H1 (cell line): ENCODE measurements at regions not wholly inside any gene's neighbourhood (a gene's known extent, or its start where the extent isn't known, plus 50 kb on each side); places are given as distances from the start of the nearest gene placed in this dataset.

Experiments
- CBX8 ChIP-seq: fragments of 300-800, 300-1000 bp; sonication (generic); IDR thresholded peaks from 2 replicates; pipeline ENCODE4 v1.7.1; 2016; ENCODE audit warnings: low read depth, low read length, borderline replicate concordance
- CEBPB ChIP-seq: IDR thresholded peaks from 2 replicates; pipeline ENCODE4 v1.6.1; 2012; ENCODE audit warnings: low read depth, low read length
- EP300 ChIP-seq, 2 experiments: IDR thresholded peaks; 1 replicate in 1 of 2; 2 replicates in 1 of 2; pipeline ENCODE4 v1.6.1; 2011 to 2012; ENCODE audit warnings: low read depth in 2 of 2, low read length in 2 of 2, mild to moderate bottlenecking in 2 of 2, borderline replicate concordance in 1 of 2, inconsistent platforms in 1 of 2, moderate library complexity in 1 of 2
- RFX5 ChIP-seq: IDR thresholded peaks from 2 replicates; pipeline ENCODE4 v1.6.1; 2011; ENCODE audit warnings: low read depth, low read length, improper control_type of control experiment, borderline replicate concordance
- RXRA ChIP-seq: IDR thresholded peaks from 2 replicates; pipeline ENCODE4 v1.6.1; 2011; ENCODE audit warnings: low read depth, mild to moderate bottlenecking, low read length, moderate library complexity; ENCODE audit not compliant: insufficient read depth
- TF ChIP-seq, protein P1 (sequence below): IDR thresholded peaks from 2 replicates; pipeline ENCODE4 v1.6.1; 2012; ENCODE audit warnings: inconsistent platforms

DNA sequence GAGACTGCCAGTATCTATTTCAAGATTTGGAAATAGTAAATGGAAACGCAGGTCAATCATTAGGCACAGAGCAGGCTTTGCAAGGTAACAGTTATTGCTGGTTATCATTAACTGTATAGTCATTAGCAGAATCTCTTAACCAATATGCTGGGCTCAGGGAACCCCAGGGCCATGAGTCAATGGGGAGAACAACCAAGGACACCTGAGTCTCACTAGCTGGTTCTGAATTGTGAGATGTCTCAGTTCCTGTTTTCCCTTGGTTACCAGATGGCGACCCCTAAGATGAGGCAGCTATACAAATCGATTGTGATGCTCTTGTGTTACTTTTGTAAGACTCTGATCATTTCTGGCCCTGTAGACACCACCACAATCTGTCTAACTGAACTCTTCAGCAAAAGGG lies 385.3 kb downstream of the HAPSTR1 start (continued):
- TF ChIP-seq EP300 (IDR thresholded peaks at IDR 0.05; ENCODE audit: borderline replicate concordance in 1 of 2, low read depth in 2 of 2, low read length in 2 of 2) (no peak), RFX5 (no peak), CEBPB (no peak), RXRA (no peak), CBX8 (no peak)
- TF ChIP-seq, protein P1, sequence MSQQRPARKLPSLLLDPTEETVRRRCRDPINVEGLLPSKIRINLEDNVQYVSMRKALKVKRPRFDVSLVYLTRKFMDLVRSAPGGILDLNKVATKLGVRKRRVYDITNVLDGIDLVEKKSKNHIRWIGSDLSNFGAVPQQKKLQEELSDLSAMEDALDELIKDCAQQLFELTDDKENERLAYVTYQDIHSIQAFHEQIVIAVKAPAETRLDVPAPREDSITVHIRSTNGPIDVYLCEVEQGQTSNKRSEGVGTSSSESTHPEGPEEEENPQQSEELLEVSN: no peak
